Common myeloid progenitor, CD34-positive (primary cell): ENCODE measurements at regions not wholly inside any gene's neighbourhood (a gene's known extent, or its start where the extent isn't known, plus 50 kb on each side); places are given as distances from the start of the nearest gene placed in this dataset.
"Not testable (repeated sequence)": the region's sequence is repeated elsewhere in the genome, so short reads cannot be mapped to it uniquely, and the experiment has no call there.

ENCODE experiments used
- CTCF ChIA-PET: fragments of 350-600 bp; sonication (Branson Sonifier 250); formaldehyde crosslinking; loops from one replicate; lab custom pipeline; 2021; ENCODE audit warnings: antibody characterized with exemption; lab: Charles Lee
- POLR2A ChIA-PET: fragments of 350-600 bp; sonication (Branson Sonifier 250); formaldehyde crosslinking; loops from one replicate; lab custom pipeline; 2021; ENCODE audit warnings: antibody characterized with exemption; lab: Charles Lee
- DNase-seq, 3 donors: peaks; one replicate each; pipeline versions ENCODE4 v3.0.0 to v3.0.0-alpha.2; 2013
- H3K27ac ChIP-seq, 2 experiments: 1 replicate in 1 of 2; 2 replicates in 1 of 2; pipeline ENCODE4 v1.7.0; 2013; ENCODE audit warnings: inconsistent platforms in 2 of 2, low read length in 2 of 2, mild to moderate bottlenecking in 2 of 2, low read depth in 1 of 2, moderate library complexity in 1 of 2; ENCODE audit not compliant: severe bottlenecking in 2 of 2, insufficient read depth in 1 of 2, poor library complexity in 1 of 2
- H3K27me3 ChIP-seq, 5 experiments: replicated peaks in 2 of 5; 1 replicate in 3 of 5; 2 replicates in 2 of 5; pipeline versions ENCODE4 v1.6.1 to v1.7.0; 2013; ENCODE audit warnings: low read length in 4 of 5, mild to moderate bottlenecking in 2 of 5, moderate library complexity in 2 of 5, inconsistent platforms in 1 of 5; ENCODE audit not compliant: insufficient read depth in 5 of 5, control insufficient read depth in 4 of 5
- H3K36me3 ChIP-seq, 4 experiments: 1 replicate in 2 of 4; 2 replicates in 2 of 4; pipeline versions ENCODE4 v1.6.1 to v1.7.0; 2013; ENCODE audit warnings: low read length in 3 of 4, control low read depth in 1 of 4, mild to moderate bottlenecking in 1 of 4; ENCODE audit not compliant: control insufficient read depth in 4 of 4, insufficient read depth in 4 of 4
- H3K4me1 ChIP-seq, 4 experiments: 1 replicate in 3 of 4; 2 replicates in 1 of 4; pipeline versions ENCODE4 v1.6.1 to v1.7.1; 2013; ENCODE audit warnings: low read length in 3 of 4, mild to moderate bottlenecking in 3 of 4, control low read depth in 1 of 4, inconsistent platforms in 1 of 4, moderate library complexity in 1 of 4; ENCODE audit not compliant: control insufficient read depth in 4 of 4, insufficient read depth in 4 of 4; ENCODE audit errors: control extremely low read depth in 1 of 4
- H3K4me3 ChIP-seq, 7 experiments: 1 replicate in 4 of 7; 2 replicates in 3 of 7; pipeline versions ENCODE4 v1.5.1 to v1.7.0; 2013; ENCODE audit warnings: mild to moderate bottlenecking in 7 of 7, low read length in 6 of 7, moderate library complexity in 6 of 7, inconsistent platforms in 2 of 7, low read depth in 2 of 7, control low read depth in 1 of 7; ENCODE audit not compliant: insufficient read depth in 4 of 7, control insufficient read depth in 1 of 7; ENCODE audit errors: extremely low read depth in 1 of 7
- H3K9me3 ChIP-seq, 5 experiments: 1 replicate in 4 of 5; 2 replicates in 1 of 5; pipeline versions ENCODE4 v1.6.1 to v1.7.1; 2013; ENCODE audit warnings: low read length in 4 of 5, mild to moderate bottlenecking in 2 of 5, inconsistent platforms in 1 of 5, low read depth in 1 of 5, moderate library complexity in 1 of 5; ENCODE audit not compliant: control insufficient read depth in 4 of 5, insufficient read depth in 2 of 5; ENCODE audit errors: control extremely low read depth in 1 of 5
- WGBS: methylation state at CpG from one replicate; pipeline ENCODE4 v1.1.5; 2013; ENCODE audit not compliant: insufficient coverage; 5-methylcytosine and 5-hydroxymethylcytosine counted together

- Histone ChIP-seq H3K27me3 (peaks cover 0 to 5% (median 0%) of the 10 kb centered on the region in 5 experiments), H3K27ac (no peak overlapping the region), H3K9me3 (no peaks in the 10 kb centered on the region), H3K36me3 (no peaks in the 10 kb centered on the region), H3K4me3 (no peak overlapping the region), H3K4me1 (peaks cover 0 to 9% (median 3%) of the 10 kb centered on the region in 4 experiments)
- POLR2A ChIA-PET, result no interaction called here
- no peak for DNase-seq
- WGBS, result 100% methylated on average over 1 of the region's 1 CpG
- CTCF ChIA-PET, result no interaction called here
Measured at GRCh38 chr15:57796146-57796545, 89.6 kb downstream of the POLR2M start.

- DNase-seq, result peak in 2 of 3 donors; percentile 51 to 61
- Histone ChIP-seq H3K27me3 (peaks cover 0 to 3% (median 0%) of the 10 kb centered on the region in 5 experiments), H3K9me3 (no peaks in the 10 kb centered on the region), H3K36me3 (no peaks in the 10 kb centered on the region), H3K4me1 (peaks cover 0 to 9% (median 3%) of the 10 kb centered on the region in 4 experiments), H3K4me3 (no peak overlapping the region), H3K27ac (no peak overlapping the region)
- 67% methylated on average over 2 of the region's 3 CpGs for WGBS
- POLR2A ChIA-PET, result no interaction called here
- CTCF ChIA-PET, result interaction anchor here (1.2 kb wide), 1 partner anchor 47 kb away, joined by 4 read pairs; no protein-coding TSS in a partner anchor
Measured at GRCh38 chr15:57797110-57797509, 90.6 kb downstream of the POLR2M start.

- Histone ChIP-seq H3K9me3 (no peaks in the 10 kb centered on the region), H3K4me1 (peaks cover 0 to 9% (median 3%) of the 10 kb centered on the region in 4 experiments), H3K36me3 (no peaks in the 10 kb centered on the region), H3K27me3 (peaks cover 0 to 3% (median 0%) of the 10 kb centered on the region in 5 experiments), H3K4me3 (no peak overlapping the region), H3K27ac (no peak overlapping the region)
- WGBS, result 73% methylated on average over 2 of the region's 7 CpGs
- ChIA-PET POLR2A (no interaction called here), CTCF (interaction anchor here (1.2 kb wide), 1 partner anchor 48 kb away, joined by 4 read pairs; no protein-coding TSS in a partner anchor)
- DNase-seq, result no peak
Measured at GRCh38 chr15:57797568-57798267, 91.2 kb downstream of the POLR2M start.

- WGBS, result 80% methylated on average over 1 of the region's 7 CpGs
- Histone ChIP-seq H3K4me1 (no peaks in the 10 kb centered on the region), H3K9me3 (no peaks in the 10 kb centered on the region), H3K27me3 (no peaks in the 10 kb centered on the region), H3K36me3 (no peaks in the 10 kb centered on the region), H3K4me3 (no peak overlapping the region), H3K27ac (no peak overlapping the region)
- DNase-seq, result peak in 1 of 3 donors; percentile 40
- ChIA-PET POLR2A (no interaction called here), CTCF (no interaction called here)
Measured at GRCh38 chr15:57806003-57806402, 99.5 kb downstream of the POLR2M start.

GRCh38 chr15:57809285-57809684, 102.8 kb downstream of the POLR2M start:
- CTCF ChIA-PET, H3K4me1 ChIP-seq, H3K27ac ChIP-seq, H3K27me3 ChIP-seq, H3K4me3 ChIP-seq, POLR2A ChIA-PET, DNase-seq, H3K36me3 ChIP-seq, H3K9me3 ChIP-seq: not testable (repeated sequence)
- WGBS, result 90% methylated on average over 2 of the region's 7 CpGs

GRCh38 chr15:57816599-57816998, 110.1 kb downstream of the POLR2M start:
- H3K36me3 ChIP-seq, result no peaks in the 10 kb centered on the region
- CTCF ChIA-PET, result no interaction called here
- WGBS, result 93% methylated on average over 6 of the region's 6 CpGs
- POLR2A ChIA-PET, result no interaction called here
- no peaks in the 10 kb centered on the region for H3K4me1 ChIP-seq
- no peaks in the 10 kb centered on the region for H3K9me3 ChIP-seq
- no peak for DNase-seq
- H3K27me3 ChIP-seq, result peaks cover 0 to 2% (median 0%) of the 10 kb centered on the region in 5 experiments
- no peak overlapping the region for H3K27ac ChIP-seq
- no peak overlapping the region for H3K4me3 ChIP-seq

- H3K27ac ChIP-seq, result no peak overlapping the region
- no peak overlapping the region for H3K4me3 ChIP-seq
- H3K4me1 ChIP-seq, result no peaks in the 10 kb centered on the region
- POLR2A ChIA-PET, result no interaction called here
- WGBS, result 100% methylated on average over 3 of the region's 4 CpGs
- H3K9me3 ChIP-seq, result no peaks in the 10 kb centered on the region
- peaks cover 0 to 5% (median 0%) of the 10 kb centered on the region in 5 experiments for H3K27me3 ChIP-seq
- H3K36me3 ChIP-seq, result no peaks in the 10 kb centered on the region
- no peak for DNase-seq
- CTCF ChIA-PET, result no interaction called here
Measured at GRCh38 chr15:57819646-57820045, 113.1 kb downstream of the POLR2M start.
